ENCODE measurements at regions not wholly inside any gene's neighbourhood (a gene's known extent, or its start where the extent isn't known, plus 50 kb on each side); places are given as distances from the start of the nearest gene placed in this dataset.

GRCh38 chr11:81749245-81749644 lies 984.4 kb downstream of the FAM181B start (continued):
- TF ChIP-seq CHD7 (IDR thresholded peaks at IDR 0.05; ENCODE audit: insufficient replicate concordance, low read length) (no peak), ZNF274 (IDR thresholded peaks at IDR 0.05; ENCODE audit: borderline replicate concordance, extremely low read depth, low read length) (no peak), GTF2F1 (IDR thresholded peaks at IDR 0.05; ENCODE audit: borderline replicate concordance, low read depth, low read length) (no peak), TAF7 (optimal IDR thresholded peaks at IDR 0.05; ENCODE audit: borderline replicate concordance, low read depth, low read length) (no peak), POU5F1 (IDR thresholded peaks at IDR 0.05; ENCODE audit: low read depth, low read length) (no peak)

All from H1 (cell line).